Inferior parietal cortex (tissue), 1 donor: ENCODE measurements at regions not wholly inside any gene's neighbourhood (a gene's known extent, or its start where the extent isn't known, plus 50 kb on each side); places are given as distances from the start of the nearest gene placed in this dataset.
A peak's percentile ranks its signal among the peaks of the same experiment; 100 is the strongest.
"Not testable (repeated sequence)": the region's sequence is repeated elsewhere in the genome, so short reads cannot be mapped to it uniquely, and the experiment has no call there.

Experiments
- DNase-seq: peaks from one replicate; pipeline ENCODE4 v3.0.0-alpha.2; 2016; ENCODE audit errors: extremely low spot score

DNA sequence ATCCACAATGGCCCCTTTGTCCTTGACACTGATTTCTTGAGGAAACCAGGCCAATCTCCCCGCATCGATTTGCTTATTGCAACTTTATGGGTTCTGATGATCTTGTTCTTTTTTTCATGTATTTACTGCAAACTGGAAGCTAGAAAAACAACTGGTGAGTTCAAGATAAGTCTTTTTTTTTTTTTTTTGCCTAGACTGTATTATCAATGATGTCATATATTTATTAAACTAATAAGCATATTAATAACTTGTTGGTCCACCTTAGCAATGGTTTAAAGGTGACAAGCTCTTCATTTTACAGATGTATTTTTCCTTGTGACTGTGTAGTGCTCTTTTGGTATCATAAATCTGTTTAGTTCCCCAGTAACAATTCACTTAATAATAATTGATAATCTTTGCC lies 79.0 kb upstream of the NOX3 start:
- no peak for DNase-seq

- peak; percentile 52 for DNase-seq
These were observed 74.7 kb upstream of the NOX3 start for GRCh38 chr6:155530219-155530834.

DNA sequence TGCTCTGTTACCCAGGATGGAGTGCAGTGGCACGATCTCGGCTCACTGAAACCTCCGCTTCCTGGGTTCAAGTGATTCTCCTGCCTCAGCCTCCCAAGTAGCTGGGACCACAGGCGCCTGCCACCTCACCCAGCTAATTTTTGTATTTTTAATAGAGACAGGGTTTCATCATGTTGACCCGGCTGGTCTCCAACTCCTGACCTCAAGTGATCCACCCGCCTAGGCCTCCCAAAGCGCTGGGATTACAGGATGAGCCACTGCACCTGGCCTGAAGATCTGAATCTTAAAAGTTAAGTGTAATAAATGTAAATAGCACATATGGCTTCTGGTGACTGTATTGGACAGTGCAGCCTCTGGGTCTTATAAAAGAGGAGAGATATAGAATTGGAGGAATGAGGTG lies 74.2 kb upstream of the NOX3 start:
- not testable (repeated sequence) for DNase-seq

GRCh38 chr6:155528982-155529453 lies 73.4 kb upstream of the NOX3 start:
- DNase-seq, result no peak

- DNase-seq, result no peak
These were observed 72.7 kb upstream of the NOX3 start for GRCh38 chr6:155528335-155528734.

DNA sequence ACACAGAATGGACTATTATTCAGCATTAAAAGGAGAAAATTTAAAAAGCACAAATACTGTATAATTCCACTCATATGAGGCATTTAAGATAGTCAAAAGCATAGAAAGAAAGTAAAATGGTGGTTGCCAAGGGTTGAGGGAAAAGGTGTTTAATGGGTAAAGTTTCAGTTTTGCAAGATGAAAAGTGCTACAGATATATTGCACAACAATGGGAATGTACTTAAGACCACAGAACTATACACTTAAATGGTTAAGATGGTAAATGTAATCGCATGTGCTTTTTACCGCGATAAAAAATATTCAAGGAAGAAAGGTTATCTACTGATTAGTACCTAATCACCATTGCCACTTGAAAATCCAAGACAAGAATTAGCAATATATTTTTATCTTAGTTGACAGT lies 71.8 kb upstream of the NOX3 start:
- no peak for DNase-seq

DNA sequence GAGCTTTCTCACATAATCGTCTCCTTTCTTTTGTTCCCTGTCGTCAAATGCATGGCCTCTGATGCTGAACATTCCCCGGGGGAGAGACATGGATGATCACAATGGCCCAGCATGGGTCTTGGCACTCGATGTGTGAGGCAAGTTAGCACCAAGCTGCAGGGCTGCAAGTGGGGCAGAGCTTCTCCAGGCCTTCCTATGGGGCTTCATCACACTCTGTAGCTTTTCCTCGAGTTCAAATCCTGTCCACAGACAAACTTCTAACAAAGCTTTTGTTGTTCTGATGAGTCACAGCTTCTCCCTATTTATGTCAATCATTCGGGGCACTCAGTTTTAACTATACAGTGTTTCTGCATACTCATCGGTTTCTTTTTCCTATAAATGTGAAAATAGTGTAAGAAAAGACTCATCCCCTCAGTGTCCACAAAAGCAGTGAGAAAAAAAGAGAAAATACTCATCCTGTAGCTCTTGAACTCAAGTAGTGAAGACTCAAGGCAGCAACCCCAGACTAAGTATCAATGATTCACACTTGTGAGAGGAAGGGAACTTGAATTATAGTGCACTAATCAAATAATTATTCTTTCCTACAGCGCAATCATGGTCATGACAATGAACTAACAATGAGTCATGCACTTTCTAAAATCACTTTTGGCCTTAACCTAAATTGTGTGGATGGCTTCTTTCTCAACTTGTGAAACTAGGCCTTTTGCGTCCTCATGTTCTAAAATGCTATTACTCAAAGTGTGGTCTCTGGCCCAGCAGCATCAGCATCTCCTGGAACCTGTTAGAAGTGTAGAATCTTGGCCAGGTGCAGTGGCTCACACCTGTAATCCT lies 68.4 kb upstream of the NOX3 start:
- DNase-seq, result no peak

DNA sequence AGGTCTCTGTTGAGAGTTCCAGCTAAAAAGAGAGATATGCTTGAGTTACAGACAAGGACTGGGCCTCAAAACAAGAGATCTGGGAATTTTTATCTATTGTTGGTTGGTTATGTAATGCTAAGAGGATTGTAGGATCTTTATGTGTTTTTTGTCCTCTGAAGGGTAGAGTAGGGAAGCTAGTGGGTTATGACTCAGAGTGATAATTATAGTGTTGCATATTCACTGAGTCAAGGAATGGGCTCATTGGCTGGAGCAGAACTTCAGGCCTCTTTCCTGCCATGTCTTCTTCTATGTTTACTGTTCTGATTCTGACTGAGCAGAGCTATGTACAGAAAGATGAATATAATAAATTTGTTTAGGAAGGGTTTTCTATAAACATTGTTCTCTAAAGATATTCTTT lies 66.1 kb upstream of the NOX3 start:
- DNase-seq, result no peak

GRCh38 chr6:155520078-155520477 lies 64.4 kb upstream of the NOX3 start:
- no peak for DNase-seq

DNA sequence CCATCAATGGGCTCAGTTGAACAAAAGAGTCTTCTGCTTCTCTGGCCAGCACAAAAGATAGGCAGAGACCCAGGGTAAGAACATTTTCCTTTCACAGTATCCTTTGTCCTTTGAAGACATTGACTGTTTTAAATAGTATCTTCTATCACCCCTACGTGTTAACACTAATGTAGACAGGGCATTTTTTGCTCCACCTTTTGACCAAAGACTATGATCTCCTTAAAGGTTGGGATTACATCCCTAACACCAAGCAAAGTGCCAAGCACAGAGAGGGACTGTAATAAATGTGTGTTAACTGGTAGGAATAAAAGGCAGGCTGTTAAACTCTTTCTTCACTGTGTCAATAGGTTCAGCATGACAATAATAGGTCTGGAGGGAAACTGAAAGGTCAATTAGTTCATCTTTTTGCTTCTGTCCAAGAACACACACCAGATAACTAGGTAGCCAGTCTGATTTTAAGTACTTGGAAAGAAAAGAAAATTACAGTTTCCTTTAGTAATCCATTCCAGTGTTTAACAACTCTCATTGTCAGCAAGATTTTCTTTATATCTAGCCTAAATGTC lies 63.6 kb upstream of the NOX3 start:
- DNase-seq, result no peak

DNA sequence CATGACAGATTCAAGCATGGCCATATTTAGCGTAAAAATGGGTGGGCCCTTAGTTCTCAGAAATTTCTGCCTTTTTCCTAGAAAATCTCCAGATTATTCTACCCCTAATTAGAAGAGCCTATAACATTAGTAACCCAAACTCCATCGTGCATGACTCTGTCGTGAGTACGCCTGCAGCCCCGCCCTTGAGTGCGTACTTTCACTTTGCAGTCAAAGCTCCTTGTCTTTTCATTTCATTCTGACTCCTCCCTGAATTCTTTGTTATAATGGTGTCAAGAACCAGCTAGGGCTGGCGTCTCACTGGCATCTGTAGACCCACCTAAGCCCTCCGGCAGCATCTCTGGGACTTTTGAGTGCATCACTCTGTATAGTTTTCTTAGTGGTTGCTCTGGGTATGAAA lies 61.7 kb upstream of the NOX3 start:
- no peak for DNase-seq

DNA sequence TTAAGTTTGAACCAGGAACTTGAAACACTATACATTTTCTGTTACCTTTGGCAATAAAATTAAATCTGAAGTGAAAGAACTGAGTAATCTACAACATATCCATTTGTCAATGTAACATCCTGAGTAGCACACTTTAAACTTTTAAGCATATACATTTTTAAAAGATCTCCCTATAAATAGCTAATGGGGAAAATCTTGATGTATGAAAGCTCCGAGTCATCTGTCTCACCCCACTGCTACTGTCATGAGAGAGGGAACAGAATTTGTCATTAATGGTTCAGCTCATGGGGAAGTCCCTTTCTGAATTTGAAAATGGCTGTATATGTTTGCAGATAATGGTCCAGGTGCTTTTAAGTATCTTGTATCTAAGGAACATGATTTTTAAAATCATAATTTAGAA lies 55.2 kb upstream of the NOX3 start:
- DNase-seq, result no peak

DNA sequence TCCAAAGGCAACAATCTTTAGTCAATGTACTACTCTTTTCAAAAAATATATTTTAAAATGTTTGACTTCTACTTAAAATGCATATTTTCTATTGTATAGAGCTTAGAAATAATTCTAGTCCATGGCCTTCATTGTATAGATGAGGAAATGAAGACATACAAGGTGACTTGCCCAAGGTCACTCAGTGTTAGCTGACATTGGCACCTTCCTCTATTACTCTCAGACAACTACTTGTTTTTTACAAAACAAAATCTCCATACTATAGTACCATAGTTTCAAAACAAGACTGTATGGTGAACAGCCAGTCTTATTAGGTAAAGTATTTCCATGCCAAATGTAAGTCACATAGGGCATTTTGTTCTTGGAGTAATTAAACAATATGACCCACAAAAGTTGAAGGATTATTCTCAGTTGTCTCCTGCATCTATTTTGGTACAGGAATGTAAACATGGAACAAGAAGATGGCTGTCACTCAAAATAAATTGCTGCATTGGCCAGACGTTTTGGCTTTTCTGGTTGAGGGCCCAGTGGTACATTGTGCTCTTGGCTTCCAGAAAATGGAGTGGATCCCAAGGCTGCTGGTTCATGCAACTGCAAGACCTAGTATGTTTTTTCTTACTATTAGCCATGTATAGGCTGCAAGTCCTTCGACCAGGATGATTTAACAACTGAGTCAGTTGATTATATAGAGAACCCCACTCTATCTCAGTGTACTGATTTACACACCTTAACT lies 54.3 kb upstream of the NOX3 start:
- DNase-seq, result no peak

DNA sequence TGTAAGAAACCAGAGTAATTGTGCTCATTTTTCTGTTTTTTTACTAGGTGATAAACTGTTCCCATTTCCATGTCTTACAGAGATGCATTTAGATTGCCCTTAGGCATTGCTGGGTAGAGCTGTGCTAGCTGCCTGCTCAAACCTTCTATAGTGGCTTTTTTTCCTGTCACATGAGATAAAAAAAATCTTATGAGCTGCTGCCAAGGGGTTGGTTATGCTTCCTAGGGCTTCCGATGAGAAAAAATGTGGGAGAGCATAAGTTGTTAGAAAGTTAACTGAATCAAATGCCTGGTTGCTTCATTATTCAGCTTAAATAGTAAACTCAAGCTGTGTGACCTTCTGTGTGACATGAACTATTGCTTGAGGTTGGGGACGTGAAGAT lies 50.0 kb upstream of the NOX3 start:
- DNase-seq, result no peak
